ENCODE measurements at regions not wholly inside any gene's neighbourhood (a gene's known extent, or its start where the extent isn't known, plus 50 kb on each side); places are given as distances from the start of the nearest gene placed in this dataset.

DNA sequence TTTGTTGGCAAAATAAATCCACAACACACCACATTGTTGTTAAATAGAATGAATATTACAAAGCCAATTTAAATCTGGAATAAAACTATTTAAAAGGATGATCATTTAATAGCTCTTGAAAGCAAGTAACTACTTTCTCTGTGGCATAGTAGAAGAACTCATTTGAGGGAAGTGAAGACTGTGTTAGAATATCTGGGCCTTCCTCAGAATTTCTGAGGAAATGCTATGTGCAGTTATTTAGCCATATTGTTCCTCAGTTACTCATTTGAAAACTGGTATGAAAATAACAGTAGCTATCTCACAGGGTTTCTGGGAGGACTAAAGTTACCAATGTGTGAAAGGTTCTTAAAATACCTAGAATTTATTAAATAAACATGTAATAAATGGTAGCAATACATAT is 595.8 kb downstream of the PSAT1 start:
- TF ChIP-seq, protein P1, sequence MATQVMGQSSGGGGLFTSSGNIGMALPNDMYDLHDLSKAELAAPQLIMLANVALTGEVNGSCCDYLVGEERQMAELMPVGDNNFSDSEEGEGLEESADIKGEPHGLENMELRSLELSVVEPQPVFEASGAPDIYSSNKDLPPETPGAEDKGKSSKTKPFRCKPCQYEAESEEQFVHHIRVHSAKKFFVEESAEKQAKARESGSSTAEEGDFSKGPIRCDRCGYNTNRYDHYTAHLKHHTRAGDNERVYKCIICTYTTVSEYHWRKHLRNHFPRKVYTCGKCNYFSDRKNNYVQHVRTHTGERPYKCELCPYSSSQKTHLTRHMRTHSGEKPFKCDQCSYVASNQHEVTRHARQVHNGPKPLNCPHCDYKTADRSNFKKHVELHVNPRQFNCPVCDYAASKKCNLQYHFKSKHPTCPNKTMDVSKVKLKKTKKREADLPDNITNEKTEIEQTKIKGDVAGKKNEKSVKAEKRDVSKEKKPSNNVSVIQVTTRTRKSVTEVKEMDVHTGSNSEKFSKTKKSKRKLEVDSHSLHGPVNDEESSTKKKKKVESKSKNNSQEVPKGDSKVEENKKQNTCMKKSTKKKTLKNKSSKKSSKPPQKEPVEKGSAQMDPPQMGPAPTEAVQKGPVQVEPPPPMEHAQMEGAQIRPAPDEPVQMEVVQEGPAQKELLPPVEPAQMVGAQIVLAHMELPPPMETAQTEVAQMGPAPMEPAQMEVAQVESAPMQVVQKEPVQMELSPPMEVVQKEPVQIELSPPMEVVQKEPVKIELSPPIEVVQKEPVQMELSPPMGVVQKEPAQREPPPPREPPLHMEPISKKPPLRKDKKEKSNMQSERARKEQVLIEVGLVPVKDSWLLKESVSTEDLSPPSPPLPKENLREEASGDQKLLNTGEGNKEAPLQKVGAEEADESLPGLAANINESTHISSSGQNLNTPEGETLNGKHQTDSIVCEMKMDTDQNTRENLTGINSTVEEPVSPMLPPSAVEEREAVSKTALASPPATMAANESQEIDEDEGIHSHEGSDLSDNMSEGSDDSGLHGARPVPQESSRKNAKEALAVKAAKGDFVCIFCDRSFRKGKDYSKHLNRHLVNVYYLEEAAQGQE (IDR thresholded peaks at IDR 0.05), result no peak
- TF ChIP-seq, protein P2, sequence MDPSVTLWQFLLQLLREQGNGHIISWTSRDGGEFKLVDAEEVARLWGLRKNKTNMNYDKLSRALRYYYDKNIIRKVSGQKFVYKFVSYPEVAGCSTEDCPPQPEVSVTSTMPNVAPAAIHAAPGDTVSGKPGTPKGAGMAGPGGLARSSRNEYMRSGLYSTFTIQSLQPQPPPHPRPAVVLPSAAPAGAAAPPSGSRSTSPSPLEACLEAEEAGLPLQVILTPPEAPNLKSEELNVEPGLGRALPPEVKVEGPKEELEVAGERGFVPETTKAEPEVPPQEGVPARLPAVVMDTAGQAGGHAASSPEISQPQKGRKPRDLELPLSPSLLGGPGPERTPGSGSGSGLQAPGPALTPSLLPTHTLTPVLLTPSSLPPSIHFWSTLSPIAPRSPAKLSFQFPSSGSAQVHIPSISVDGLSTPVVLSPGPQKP (IDR thresholded peaks at IDR 0.05; ENCODE audit: low read depth, low read length), result no peak
- no peak for TF ChIP-seq EP300 (IDR thresholded peaks at IDR 0.05)
- TF ChIP-seq BHLHE40 (IDR thresholded peaks at IDR 0.05; ENCODE audit: low read depth, low read length), result no peak
- TF ChIP-seq CEBPB (IDR thresholded peaks at IDR 0.05), result no peak
- TF ChIP-seq, protein P3, sequence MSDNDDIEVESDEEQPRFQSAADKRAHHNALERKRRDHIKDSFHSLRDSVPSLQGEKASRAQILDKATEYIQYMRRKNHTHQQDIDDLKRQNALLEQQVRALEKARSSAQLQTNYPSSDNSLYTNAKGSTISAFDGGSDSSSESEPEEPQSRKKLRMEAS (IDR thresholded peaks at IDR 0.05), result no peak
- TF ChIP-seq GATA3 (IDR thresholded peaks at IDR 0.05; ENCODE audit: borderline replicate concordance), result no peak
- no peak for TF ChIP-seq POLR2AphosphoS2 (conservative IDR thresholded peaks at IDR 0.05; ENCODE audit: low read length)
